ENCODE measurements at regions not wholly inside any gene's neighbourhood (a gene's known extent, or its start where the extent isn't known, plus 50 kb on each side); places are given as distances from the start of the nearest gene placed in this dataset.
A peak's percentile ranks its signal among the peaks of the same experiment; 100 is the strongest.

DNA sequence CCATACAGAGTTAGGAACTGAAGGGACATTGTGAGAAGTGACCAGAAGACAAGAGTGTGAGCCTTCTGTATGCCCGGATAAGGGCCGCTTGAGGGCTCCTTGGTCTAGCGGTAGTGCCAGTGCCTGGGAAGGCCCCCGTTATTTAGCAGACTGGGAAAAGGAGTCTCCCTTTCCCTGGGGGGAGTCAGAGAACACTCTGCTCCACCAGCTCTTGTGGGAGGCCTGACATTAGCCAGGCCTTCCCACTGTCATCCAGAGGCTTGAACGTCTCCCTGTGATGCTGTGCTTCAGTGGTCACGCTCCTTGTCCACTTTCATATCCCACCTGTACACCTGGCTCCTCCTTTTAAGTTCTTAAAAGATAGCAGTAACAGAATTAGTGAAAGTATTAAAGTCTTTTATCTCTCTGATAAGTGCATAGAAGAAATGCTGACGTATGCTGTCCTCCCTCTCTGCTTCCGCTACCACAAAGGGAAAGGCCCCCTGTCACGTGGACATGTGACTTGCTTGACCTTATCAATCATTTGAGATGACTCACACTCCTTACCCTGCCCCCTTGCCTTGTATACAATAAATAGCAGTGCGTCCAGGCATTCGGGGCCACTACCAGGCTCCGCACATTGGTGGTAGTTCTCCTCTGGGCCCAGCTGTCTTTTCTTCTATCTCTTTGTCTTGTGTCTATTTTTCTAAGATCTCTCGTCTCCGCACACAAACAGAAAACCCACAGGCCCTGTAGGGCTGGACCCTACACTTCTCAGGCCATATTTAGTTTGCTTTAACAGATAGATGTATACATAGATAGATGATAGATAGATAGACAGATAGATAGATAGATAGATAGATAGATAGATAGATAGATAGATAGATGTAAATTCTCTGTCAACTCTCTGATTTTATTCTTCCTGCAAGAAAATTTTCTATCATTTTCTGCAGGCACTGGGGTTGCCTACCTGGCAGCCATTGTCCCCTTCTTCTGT lies 131.5 kb upstream of the JCAD start:
- TF ChIP-seq, protein P1, sequence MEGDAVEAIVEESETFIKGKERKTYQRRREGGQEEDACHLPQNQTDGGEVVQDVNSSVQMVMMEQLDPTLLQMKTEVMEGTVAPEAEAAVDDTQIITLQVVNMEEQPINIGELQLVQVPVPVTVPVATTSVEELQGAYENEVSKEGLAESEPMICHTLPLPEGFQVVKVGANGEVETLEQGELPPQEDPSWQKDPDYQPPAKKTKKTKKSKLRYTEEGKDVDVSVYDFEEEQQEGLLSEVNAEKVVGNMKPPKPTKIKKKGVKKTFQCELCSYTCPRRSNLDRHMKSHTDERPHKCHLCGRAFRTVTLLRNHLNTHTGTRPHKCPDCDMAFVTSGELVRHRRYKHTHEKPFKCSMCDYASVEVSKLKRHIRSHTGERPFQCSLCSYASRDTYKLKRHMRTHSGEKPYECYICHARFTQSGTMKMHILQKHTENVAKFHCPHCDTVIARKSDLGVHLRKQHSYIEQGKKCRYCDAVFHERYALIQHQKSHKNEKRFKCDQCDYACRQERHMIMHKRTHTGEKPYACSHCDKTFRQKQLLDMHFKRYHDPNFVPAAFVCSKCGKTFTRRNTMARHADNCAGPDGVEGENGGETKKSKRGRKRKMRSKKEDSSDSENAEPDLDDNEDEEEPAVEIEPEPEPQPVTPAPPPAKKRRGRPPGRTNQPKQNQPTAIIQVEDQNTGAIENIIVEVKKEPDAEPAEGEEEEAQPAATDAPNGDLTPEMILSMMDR (IDR thresholded peaks at IDR 0.05; ENCODE audit: control insufficient read depth, insufficient read depth, low read depth, low read length, missing control alignments): no peak
- no peak overlapping the region for H3K4me3 ChIP-seq (ENCODE audit: control insufficient read depth, low read depth, low read length)
- DNase-seq (ENCODE audit: low read depth): no peak

DNA sequence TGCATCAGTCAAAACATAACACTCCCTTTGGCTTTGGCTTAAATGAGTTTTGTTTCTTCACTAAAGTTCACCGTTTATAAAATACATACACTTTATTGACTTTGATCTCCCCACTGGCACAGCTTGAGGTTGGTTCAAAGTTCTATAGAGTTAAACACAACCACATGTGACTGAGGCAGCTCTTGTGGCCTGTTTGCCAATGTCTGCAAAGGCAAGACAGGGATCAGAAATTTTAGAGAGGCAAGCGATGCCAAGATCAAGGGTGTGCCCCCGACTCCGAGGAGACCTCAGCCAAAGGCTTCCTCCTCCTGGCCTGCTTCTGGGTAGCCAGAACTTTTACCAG lies 129.8 kb upstream of the JCAD start:
- TF ChIP-seq, protein P1 (IDR thresholded peaks at IDR 0.05; ENCODE audit: control insufficient read depth, insufficient read depth, low read depth, low read length, missing control alignments): no peak
- no peak overlapping the region for H3K4me3 ChIP-seq (ENCODE audit: control insufficient read depth, low read depth, low read length)
- DNase-seq (ENCODE audit: low read depth): no peak

DNA sequence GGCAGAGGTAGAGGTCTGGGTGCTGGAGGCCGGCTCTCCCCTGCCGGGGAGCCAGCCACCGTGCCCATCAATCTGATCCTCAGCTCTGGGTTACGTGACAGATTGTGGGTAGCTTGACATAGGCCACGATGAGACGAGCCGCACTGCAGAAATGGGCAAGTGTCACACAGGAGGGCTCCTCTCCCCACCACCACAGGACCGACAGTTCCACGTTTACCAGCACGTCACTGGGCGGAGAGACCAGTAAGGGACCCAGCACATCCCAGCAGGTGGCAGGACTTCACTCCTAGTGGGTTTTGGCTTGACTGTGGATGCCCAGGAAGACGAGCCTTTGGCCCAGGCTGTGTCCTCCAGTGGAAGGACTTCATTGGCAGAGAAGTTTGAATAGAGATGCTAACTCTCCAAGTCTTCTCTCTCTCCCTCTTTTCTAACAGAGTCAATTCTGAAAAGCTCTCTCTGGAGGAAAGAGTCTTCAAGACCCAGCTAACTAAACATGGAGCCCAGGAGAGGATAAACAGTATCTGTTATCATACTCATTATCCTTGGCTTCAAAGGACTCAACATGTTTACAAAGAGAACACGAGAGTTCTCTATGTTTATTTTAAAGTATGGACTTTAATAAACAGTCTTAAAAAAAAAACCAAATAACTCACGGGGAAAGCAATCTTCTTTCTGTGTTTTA lies 129.3 kb upstream of the JCAD start:
- TF ChIP-seq, protein P1 (IDR thresholded peaks at IDR 0.05; ENCODE audit: control insufficient read depth, insufficient read depth, low read depth, low read length, missing control alignments): no peak
- no peak overlapping the region for H3K4me3 ChIP-seq (ENCODE audit: control insufficient read depth, low read depth, low read length)
- no peak for DNase-seq (ENCODE audit: low read depth)

GRCh38 chr10:30188101-30188500 lies 128.7 kb upstream of the JCAD start:
- DNase-seq (ENCODE audit: low read depth): no peak
- TF ChIP-seq, protein P1 (IDR thresholded peaks at IDR 0.05; ENCODE audit: control insufficient read depth, insufficient read depth, low read depth, low read length, missing control alignments): no peak

DNA sequence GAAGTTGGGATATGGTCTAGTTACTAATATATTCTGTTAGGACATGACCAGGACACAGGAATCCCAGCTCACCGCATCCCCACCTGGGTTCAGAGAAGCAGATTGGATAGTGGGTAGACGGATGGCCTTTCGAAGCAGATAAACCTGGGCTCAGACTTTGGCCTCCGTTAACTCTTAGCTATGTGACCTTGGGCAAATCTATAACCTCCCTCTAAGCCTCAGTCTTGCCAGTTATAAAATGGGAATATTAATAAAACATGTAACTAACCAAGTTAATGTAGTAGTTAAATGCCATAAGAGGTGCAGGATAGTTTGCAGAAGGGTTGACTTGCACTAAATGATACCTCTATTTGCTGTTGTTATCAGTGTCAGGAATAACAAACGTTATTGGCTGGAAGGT lies 127.6 kb upstream of the JCAD start:
- TF ChIP-seq, protein P1 (IDR thresholded peaks at IDR 0.05; ENCODE audit: control insufficient read depth, insufficient read depth, low read depth, low read length, missing control alignments): no peak
- no peak overlapping the region for H3K4me3 ChIP-seq (ENCODE audit: control insufficient read depth, low read depth, low read length)
- no peak for DNase-seq (ENCODE audit: low read depth)

More at GRCh38 chr10:30188101-30188500, 128.7 kb upstream of the JCAD start:
- no peak overlapping the region for H3K4me3 ChIP-seq (ENCODE audit: control insufficient read depth, low read depth, low read length)

GRCh38 chr10:30186371-30186875 lies 127.0 kb upstream of the JCAD start:
- no peak overlapping the region for H3K4me3 ChIP-seq (ENCODE audit: control insufficient read depth, low read depth, low read length)
- DNase-seq (ENCODE audit: low read depth): no peak
- TF ChIP-seq, protein P1 (IDR thresholded peaks at IDR 0.05; ENCODE audit: control insufficient read depth, insufficient read depth, low read depth, low read length, missing control alignments): peak; percentile 50
